SU-DHL-6 (cell line): ENCODE measurements at regions not wholly inside any gene's neighbourhood (a gene's known extent, or its start where the extent isn't known, plus 50 kb on each side); places are given as distances from the start of the nearest gene placed in this dataset.

Experiments
- H2AFZ ChIP-seq: fragments of 200-600 bp; sonication (generic); 2 replicates; pipeline ENCODE4 v1.6.1; 2014; ENCODE audit warnings: low read depth, mild to moderate bottlenecking, moderate library complexity, mixed read lengths, antibody characterized with exemption, low read length; ENCODE audit not compliant: severe bottlenecking
- H3F3A ChIP-seq: fragments of 200-600 bp; shearing (Covaris generic); 2 replicates; pipeline ENCODE4 v1.6.0; 2016; ENCODE audit warnings: antibody characterized with exemption, mild to moderate bottlenecking; ENCODE audit not compliant: insufficient read depth
- H3K27ac ChIP-seq: fragments of 200-600 bp; sonication (generic); 2 replicates; pipeline ENCODE4 v1.5.1; 2016; ENCODE audit warnings: low read depth, mild to moderate bottlenecking, low read length, moderate library complexity, mixed read lengths
- H3K27me3 ChIP-seq: fragments of 200-600 bp; sonication (generic), shearing (Covaris generic); 2 replicates; pipeline ENCODE4 v1.6.0; 2014; ENCODE audit warnings: mild to moderate bottlenecking, low read length
- H3K36me3 ChIP-seq: fragments of 200-600 bp; sonication (generic); 2 replicates; pipeline ENCODE4 v1.6.1; 2014; ENCODE audit warnings: mild to moderate bottlenecking, low read length, mixed read lengths
- H3K4me2 ChIP-seq: fragments of 300-600, 200-600 bp; shearing (Covaris generic), sonication (generic); 2 replicates; pipeline ENCODE4 v1.6.0; 2014; ENCODE audit warnings: low read length, low read depth, mild to moderate bottlenecking; ENCODE audit not compliant: poor library complexity, severe bottlenecking
- H3K4me3 ChIP-seq: fragments of 200-600 bp; sonication (generic); 2 replicates; pipeline ENCODE4 v1.5.1; 2014; ENCODE audit warnings: antibody characterized with exemption, low read length, mild to moderate bottlenecking, mixed read lengths; ENCODE audit not compliant: insufficient read depth, poor library complexity, severe bottlenecking
- H3K79me2 ChIP-seq: fragments of 200-600 bp; sonication (generic); 2 replicates; pipeline ENCODE4 v1.6.1; 2014; ENCODE audit warnings: mild to moderate bottlenecking, low read length, moderate library complexity; ENCODE audit not compliant: insufficient read depth
- H3K9ac ChIP-seq: fragments of 200-600 bp; sonication (generic); 2 replicates; pipeline ENCODE4 v1.7.0; 2014; ENCODE audit warnings: mild to moderate bottlenecking, low read length
- H3K9me2 ChIP-seq: fragments of 200-600 bp; sonication (generic); replicated peaks from 2 replicates; pipeline ENCODE4 v1.6.1; 2014; ENCODE audit warnings: low read length; ENCODE audit not compliant: insufficient read depth
- H3K9me3 ChIP-seq: fragments of 200-600 bp; sonication (generic); 2 replicates; pipeline ENCODE4 v1.6.1; 2014; ENCODE audit warnings: low read length, mixed read lengths; ENCODE audit not compliant: insufficient read depth
- H4K20me1 ChIP-seq: fragments of 200-600 bp; sonication (generic); 2 replicates; pipeline ENCODE4 v1.6.1; 2014; ENCODE audit warnings: low read depth, mild to moderate bottlenecking, antibody characterized with exemption, low read length, moderate library complexity, mixed read lengths
- CTCF ChIP-seq: fragments of 200-600 bp; sonication (generic); IDR thresholded peaks from one replicate; pipeline ENCODE4 v1.5.1; 2017; ENCODE audit warnings: antibody characterized with exemption, mild to moderate bottlenecking, low read length, moderate library complexity; ENCODE audit not compliant: insufficient read depth, poor library complexity, severe bottlenecking
- EZH2phosphoT487 ChIP-seq: fragments of 200-600 bp; sonication (generic), shearing (Covaris generic); conservative IDR thresholded peaks from 2 replicates; pipeline ENCODE4 v1.6.1; 2018; ENCODE audit warnings: mild to moderate bottlenecking, antibody characterized with exemption, low read length, moderate library complexity, mixed read lengths

GRCh38 chr10:36251068-36251467, 609.0 kb upstream of the FZD8 start:
- Histone ChIP-seq H3K79me2 (no peaks in the 10 kb centered on the region), H3K4me3 (no peak overlapping the region), H3K9me2 (no peaks in the 10 kb centered on the region), H3K27me3 (no peaks in the 10 kb centered on the region), H3K9me3 (no peaks in the 10 kb centered on the region), H3K36me3 (no peaks in the 10 kb centered on the region), H3F3A (no peaks in the 10 kb centered on the region), H3K27ac (no peak overlapping the region), H3K4me2 (no peak overlapping the region), H4K20me1 (no peaks in the 10 kb centered on the region), H2AFZ (no peak overlapping the region), H3K9ac (no peak overlapping the region)
- TF ChIP-seq CTCF, result no peak
- TF ChIP-seq EZH2phosphoT487, result no peak

- no peak overlapping the region for H2AFZ ChIP-seq
- no peak overlapping the region for H3K4me3 ChIP-seq
- no peaks in the 10 kb centered on the region for H3F3A ChIP-seq
- no peaks in the 10 kb centered on the region for H3K27me3 ChIP-seq
- H3K79me2 ChIP-seq, result no peaks in the 10 kb centered on the region
- no peak overlapping the region for H3K4me2 ChIP-seq
- no peak overlapping the region for H3K27ac ChIP-seq
- H3K9ac ChIP-seq, result no peak overlapping the region
- TF ChIP-seq CTCF (no peak), EZH2phosphoT487 (no peak)
- H4K20me1 ChIP-seq, result no peaks in the 10 kb centered on the region
- no peaks in the 10 kb centered on the region for H3K36me3 ChIP-seq
- H3K9me2 ChIP-seq, result no peaks in the 10 kb centered on the region; the same call in 1 of the 2 replicates
- no peaks in the 10 kb centered on the region for H3K9me3 ChIP-seq
Observed at GRCh38 chr10:36248304-36248981, 606.3 kb upstream of the FZD8 start.

GRCh38 chr10:36247478-36247877, 605.4 kb upstream of the FZD8 start:
- Histone ChIP-seq H2AFZ (no peak overlapping the region), H3K27me3 (no peaks in the 10 kb centered on the region), H3K4me3 (no peak overlapping the region), H3K79me2 (no peaks in the 10 kb centered on the region), H3K9me2 (no peaks in the 10 kb centered on the region; the same call in 1 of the 2 replicates), H3K36me3 (no peaks in the 10 kb centered on the region), H3F3A (no peaks in the 10 kb centered on the region), H3K9ac (no peak overlapping the region), H3K9me3 (no peaks in the 10 kb centered on the region), H4K20me1 (no peaks in the 10 kb centered on the region), H3K27ac (no peak overlapping the region), H3K4me2 (no peak overlapping the region)
- TF ChIP-seq EZH2phosphoT487 (no peak), CTCF (no peak)
